Uterus (tissue), 2 donors: ENCODE measurements at regions not wholly inside any gene's neighbourhood (a gene's known extent, or its start where the extent isn't known, plus 50 kb on each side); places are given as distances from the start of the nearest gene placed in this dataset.

Experiments
- CTCF ChIP-seq, 4 experiments: fragments of 200-600 bp in 2 of 4; fragments of 450-650 bp in 2 of 4; sonication (generic) in 2 of 4; IDR thresholded peaks; one replicate each; pipeline ENCODE4 v1.5.1; 2016 to 2019; ENCODE audit warnings: antibody characterized with exemption in 4 of 4, mild to moderate bottlenecking in 2 of 4, moderate library complexity in 1 of 4
- POLR2A ChIP-seq, 2 donors: fragments of 450-650 bp; IDR thresholded peaks; one replicate each; pipeline ENCODE4 v1.6.1; 2016; ENCODE audit warnings: antibody characterized with exemption in 2 of 2, mild to moderate bottlenecking in 1 of 2, moderate library complexity in 1 of 2

- no peak for TF ChIP-seq POLR2A (IDR thresholded peaks at IDR 0.05)
- no peak for TF ChIP-seq CTCF (IDR thresholded peaks at IDR 0.05)
Observed at GRCh38 chr2:192901446-192901845, 706.7 kb upstream of the TMEFF2 start.
